ENCODE measurements at regions not wholly inside any gene's neighbourhood (a gene's known extent, or its start where the extent isn't known, plus 50 kb on each side); places are given as distances from the start of the nearest gene placed in this dataset.
A peak's percentile ranks its signal among the peaks of the same experiment; 100 is the strongest.
"Not testable (repeated sequence)": the region's sequence is repeated elsewhere in the genome, so short reads cannot be mapped to it uniquely, and the experiment has no call there.

GRCh38 chr2:53028746-53029423, 738.7 kb upstream of the CHAC2 start:
- DNase-seq (ENCODE audit: low spot score), result no peak

DNA sequence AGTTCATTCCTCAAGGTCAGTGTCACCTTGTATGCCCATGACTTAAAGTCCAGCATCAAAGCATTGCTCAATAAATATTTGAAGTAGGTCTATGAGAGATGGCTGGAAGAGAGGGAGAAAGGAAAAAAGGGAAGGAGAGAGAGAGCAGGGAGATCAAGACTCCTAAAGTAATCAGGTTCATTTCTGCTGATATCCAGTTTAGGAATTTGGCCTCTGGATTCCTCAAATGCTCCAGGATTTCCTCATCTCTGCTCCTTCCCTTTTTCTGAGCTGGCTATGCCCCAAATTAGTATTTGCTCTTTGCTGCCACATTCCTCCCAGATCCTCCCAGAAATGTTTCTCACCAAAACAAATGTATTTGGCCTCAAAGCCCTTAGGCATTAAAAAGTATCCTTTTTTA, 739.4 kb upstream of the CHAC2 start:
- no peak for DNase-seq (ENCODE audit: low spot score)

DNA sequence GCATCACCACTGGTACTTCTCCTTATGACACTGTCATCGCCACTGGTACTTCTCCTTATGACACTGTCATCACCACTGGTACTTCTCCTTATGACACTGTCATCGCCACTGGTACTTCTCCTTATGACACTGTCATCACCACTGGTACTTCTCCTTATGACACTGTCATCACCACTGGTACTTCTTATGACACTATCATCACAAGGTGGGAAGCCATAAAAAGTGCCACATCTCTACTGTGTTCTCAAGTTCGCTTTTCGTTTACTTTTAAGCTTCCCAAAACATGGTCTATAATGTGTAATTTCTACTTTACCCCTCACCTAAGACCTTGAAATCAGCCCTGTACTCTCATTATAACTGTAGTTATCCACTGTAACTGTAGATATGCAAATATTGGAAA, 745.4 kb upstream of the CHAC2 start:
- not testable (repeated sequence) for DNase-seq (ENCODE audit: low spot score)

DNA sequence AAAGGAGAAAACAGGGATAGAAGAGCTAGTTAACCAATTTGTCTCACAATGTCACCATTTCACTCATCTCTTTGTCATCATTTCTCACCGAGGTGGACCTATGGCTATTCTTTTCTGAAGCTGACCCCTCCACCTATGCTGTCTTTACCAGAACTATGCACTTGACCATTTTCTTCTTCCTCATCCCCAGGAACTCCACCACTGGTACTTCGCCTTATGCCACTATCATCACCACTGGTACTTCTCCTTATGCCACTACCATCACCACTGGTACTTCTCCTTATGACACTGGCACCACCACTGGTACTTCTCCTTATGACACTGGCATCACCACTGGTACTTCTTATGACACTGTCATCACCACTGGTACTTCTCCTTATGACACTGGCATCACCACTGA, 745.8 kb upstream of the CHAC2 start:
- DNase-seq (ENCODE audit: low spot score), result no peak

DNA sequence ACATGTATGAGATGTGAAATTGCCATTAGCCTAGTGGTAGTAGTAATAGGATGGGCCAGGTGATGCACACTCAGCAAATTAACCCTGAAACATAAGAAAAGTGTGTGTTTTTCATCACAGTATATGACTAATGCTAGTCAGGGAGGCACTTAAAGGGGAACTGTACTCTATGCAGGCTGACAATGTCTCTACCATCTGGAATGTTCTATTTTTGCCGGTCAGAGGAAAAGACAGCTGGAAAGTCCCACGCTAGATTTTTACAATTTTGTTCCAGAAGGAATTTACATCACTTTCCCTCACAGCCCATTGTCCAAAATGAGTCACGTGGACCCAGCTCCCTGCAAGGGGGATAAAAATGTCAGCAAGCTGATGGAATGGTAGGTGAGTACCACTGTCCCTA, 746.3 kb upstream of the CHAC2 start:
- DNase-seq (ENCODE audit: low spot score), result no peak

- DNase-seq (ENCODE audit: low spot score), result no peak
Observed at GRCh38 chr2:53018825-53019425, 748.7 kb upstream of the CHAC2 start.

DNA sequence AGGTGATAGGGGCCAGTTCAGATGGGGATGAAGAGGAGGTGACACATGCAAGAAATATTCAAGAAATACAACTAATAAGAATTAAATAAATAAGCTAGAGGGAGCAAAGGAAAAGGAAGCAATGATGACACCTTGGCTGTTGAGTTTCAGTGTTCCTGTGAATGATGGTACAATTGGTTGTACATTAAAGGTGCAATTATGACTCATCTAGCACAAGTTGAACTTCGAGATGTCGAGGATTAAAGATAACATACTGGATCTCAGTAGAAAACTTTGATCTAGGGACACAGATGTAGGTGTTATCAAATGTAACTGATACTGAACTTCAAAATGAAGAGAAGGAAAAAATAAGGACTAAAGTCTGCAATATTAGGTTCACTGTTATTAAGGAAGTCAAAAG, 760.6 kb upstream of the CHAC2 start:
- DNase-seq (ENCODE audit: low spot score), result no peak

DNA sequence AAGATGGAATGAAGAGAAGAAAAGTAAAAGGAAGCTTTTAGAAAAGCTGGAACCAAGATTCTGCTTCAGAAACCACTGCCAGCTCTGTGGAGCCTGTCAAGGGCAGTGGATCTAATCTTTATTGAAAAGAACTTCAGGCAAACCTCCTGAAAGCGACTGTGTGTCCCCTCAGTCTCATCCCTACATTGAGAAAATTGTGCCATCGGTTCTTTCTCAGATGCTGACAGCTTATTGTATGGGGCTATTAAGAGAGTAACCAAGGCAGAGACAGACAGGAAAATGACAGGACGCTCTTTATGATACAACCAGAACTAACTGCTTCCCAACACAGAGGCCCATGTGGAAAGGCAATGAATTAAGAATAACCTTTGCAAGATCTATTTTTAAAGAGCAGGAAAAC, 763.2 kb upstream of the CHAC2 start:
- no peak for DNase-seq (ENCODE audit: low spot score)

DNA sequence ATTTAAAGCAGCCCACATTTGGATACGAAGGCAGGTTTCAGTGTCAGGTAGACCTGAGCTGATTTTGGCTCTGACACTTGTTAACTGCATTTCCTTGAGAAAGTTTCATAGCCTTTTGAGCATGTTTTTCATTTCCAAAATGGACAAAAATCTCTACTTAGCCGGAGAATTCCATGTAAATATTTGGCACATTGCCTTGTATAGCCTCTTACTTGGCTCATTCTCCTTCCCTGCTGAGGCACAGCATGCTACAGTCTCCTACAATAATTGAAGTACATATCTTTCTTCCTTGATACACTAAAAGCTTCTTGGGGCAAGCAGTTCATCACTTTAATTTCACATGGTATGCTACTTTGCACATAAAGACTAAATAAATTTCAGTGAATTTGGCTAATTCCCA, 772.2 kb upstream of the CHAC2 start:
- DNase-seq (ENCODE audit: low spot score), result no peak

GRCh38 chr2:52976143-52976949, 791.3 kb upstream of the CHAC2 start:
- peak; percentile 32 for DNase-seq (ENCODE audit: low spot score)

DNA sequence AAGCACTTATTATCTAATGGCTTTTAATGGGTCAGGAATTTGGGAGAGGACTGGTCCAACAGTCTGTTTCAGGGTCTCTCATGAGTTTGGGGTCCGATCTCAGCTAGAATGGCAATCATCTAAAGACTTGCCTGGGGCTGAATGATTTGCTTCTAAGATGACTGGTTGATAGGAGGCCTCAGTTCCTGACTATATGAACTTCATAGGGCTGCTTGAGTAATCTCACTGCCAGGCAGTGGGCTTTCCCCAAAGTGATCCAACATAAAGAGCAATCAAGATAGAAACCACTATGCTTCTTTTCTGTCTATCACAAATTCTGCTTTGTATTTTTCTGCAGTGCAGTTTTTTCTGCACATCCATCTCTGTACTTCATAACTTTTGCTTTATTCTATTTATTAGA, 793.5 kb upstream of the CHAC2 start:
- no peak for DNase-seq (ENCODE audit: low spot score)

- no peak for DNase-seq (ENCODE audit: low spot score)
Observed at GRCh38 chr2:52970642-52971041, 797.0 kb upstream of the CHAC2 start.

- DNase-seq (ENCODE audit: low spot score), result no peak
Observed at GRCh38 chr2:52968043-52968442, 799.6 kb upstream of the CHAC2 start.

DNA sequence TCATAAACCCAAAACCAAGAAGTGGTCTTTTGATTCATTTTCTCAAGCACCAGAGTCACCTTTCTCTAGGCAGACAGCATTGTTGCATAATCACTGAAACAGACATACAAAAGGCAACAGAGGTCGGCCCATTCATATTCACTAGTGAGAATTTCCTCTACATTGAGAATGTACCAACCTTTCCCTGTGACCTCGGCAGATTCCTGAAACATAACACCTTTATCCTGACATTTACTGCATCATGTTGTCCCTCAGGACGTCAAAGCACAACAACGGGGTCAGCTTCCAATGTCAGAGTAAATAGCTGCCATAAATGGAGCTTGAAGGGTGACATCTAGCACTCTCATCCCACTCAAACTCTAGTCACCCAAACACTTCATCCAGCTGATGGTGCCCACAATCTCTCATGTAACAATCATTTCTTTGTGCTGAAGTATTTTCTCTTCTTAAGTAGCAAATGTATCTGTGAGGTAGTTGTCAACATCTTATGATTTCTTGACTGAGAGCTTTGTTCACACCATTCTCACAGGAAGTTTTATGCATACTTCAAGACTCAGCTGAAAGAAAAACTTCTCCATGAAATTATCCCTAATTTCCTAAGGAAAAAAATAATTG, 802.6 kb upstream of the CHAC2 start:
- DNase-seq (ENCODE audit: low spot score), result no peak

- DNase-seq (ENCODE audit: low spot score), result no peak
Observed at GRCh38 chr2:52961403-52961802, 806.2 kb upstream of the CHAC2 start.

DNA sequence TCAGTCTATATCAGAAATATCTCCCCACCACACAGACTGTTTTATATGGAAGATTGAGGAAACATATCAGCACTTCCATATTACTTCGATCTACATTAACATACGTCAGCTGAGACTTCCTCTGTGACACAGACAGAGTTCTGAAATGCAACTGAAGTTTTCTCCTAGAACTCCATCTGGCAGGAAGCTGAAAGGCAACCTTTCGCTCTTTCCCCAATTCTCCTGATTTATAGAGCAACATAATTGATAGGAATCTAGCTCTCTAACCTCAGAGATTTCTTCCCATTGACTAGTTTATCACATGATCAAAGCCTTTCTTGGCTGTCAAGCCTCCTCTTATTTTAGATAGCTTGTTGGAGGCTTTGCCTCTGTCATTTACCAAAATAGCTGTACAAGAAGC, 806.7 kb upstream of the CHAC2 start:
- no peak for DNase-seq (ENCODE audit: low spot score)

DNA sequence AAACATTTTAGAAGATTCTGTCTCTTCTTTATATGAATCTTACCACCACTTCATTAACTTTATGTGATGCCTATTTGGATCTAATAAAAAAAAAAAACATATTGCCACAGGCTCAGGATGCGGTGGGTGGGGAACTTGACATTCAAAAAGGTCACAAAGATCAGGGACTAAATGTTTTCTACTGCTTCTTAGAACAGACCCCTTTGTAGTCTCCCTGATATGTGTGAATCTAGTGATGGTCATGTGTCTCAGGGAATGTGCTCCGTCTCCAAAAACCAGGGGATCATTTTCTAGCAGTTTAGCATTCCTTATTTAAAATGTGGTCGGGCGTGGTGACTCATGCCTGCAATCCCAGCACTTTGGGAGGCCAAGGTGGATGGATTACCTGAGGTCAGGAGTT, 807.8 kb upstream of the CHAC2 start:
- DNase-seq (ENCODE audit: low spot score), result no peak

GRCh38 chr2:52956766-52957165, 810.8 kb upstream of the CHAC2 start:
- no peak for DNase-seq (ENCODE audit: low spot score)

GRCh38 chr2:52956118-52956517, 811.5 kb upstream of the CHAC2 start:
- no peak for DNase-seq (ENCODE audit: low spot score)

- DNase-seq (ENCODE audit: low spot score), result no peak
Observed at GRCh38 chr2:52955079-52955478, 812.5 kb upstream of the CHAC2 start.

DNA sequence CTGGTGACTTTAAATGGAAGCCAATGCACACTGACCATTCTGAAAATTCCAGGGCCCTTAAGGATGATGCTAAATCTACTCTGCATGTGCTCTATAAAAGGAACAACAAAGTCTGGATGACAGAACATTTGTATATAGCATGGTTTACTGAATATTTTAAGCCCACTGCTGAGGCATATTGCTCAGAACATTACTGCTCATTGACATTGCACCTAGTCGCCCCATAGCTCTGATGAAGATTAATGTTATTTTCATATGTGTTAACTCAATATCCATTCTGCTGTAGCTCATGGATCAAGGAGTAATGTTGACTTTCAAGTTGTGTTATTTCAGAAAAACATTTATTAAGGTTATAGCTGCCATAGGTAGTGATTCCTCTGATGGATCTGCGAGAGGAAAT, 827.5 kb upstream of the CHAC2 start:
- no peak for DNase-seq (ENCODE audit: low spot score)

DNA sequence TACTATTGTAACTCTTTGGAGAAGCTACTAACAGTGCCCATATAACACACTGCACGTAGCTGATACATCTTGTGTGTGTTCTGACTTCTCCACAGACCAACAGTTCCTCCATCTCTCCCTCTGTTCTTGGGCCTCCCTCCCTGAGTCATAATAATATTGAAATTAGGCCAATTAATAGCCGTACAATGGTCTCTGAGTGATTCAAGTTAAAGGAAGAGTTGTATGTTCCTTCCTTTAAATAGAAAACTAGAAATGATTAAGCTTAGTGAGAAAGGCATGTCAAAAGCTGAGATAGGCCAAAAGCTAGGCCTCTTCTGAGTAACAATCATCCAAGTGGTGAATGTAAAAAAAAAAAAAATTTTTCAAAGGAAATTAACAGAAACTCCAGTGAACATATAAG, 828.4 kb upstream of the CHAC2 start:
- DNase-seq (ENCODE audit: low spot score), result no peak

GRCh38 chr2:52936029-52936428, 831.6 kb upstream of the CHAC2 start:
- DNase-seq (ENCODE audit: low spot score), result no peak

Measured in RKO (cell line).